IMR-90 (cell line): ENCODE measurements at regions not wholly inside any gene's neighbourhood (a gene's known extent, or its start where the extent isn't known, plus 50 kb on each side); places are given as distances from the start of the nearest gene placed in this dataset.

ENCODE experiments used
- ATAC-seq: fragments of 200-7000 bp; cut with Tn5 transposase; 2 replicates; pipeline ENCODE4 v1.9.1; 2020; ENCODE audit warnings: low read depth, mild to moderate bottlenecking, moderate library complexity
- BruUV-seq: library from RNA; stranded (reverse); fragments of 400-500 nt; replicated peaks from 2 replicates; lab custom pipeline; 2021; lab: Mats Ljungman, UMichigan
- CTCF ChIA-PET: fragments of 300-600 bp; formaldehyde crosslinking; extraction: SDS; loops from one replicate; lab custom pipeline; 2021; ENCODE audit warnings: antibody characterized with exemption; lab: Yijun Ruan, JAX
- POLR2A ChIA-PET: fragments of 300-600 bp; sonication (Branson Sonifier 250); formaldehyde crosslinking; loops from one replicate; lab custom pipeline; 2022; ENCODE audit warnings: antibody characterized with exemption; ENCODE audit not compliant: unreplicated experiment; lab: Charles Lee
- DNase-seq: peaks from one replicate; pipeline ENCODE4 v3.0.0; 2013
- H2AFZ ChIP-seq: replicated peaks from 2 replicates; pipeline ENCODE3; 2013; ENCODE audit warnings: low read length, mild to moderate bottlenecking; ENCODE audit not compliant: poor library complexity
- H2AK5ac ChIP-seq: 2 replicates; pipeline ENCODE4 v1.6.1; 2013; ENCODE audit warnings: low read depth, low read length, inconsistent platforms
- H2AK9ac ChIP-seq: replicated peaks from 2 replicates; pipeline ENCODE3; 2013; ENCODE audit warnings: mild to moderate bottlenecking, low read depth, low read length, moderate library complexity; ENCODE audit not compliant: poor library complexity
- H2BK120ac ChIP-seq: 2 replicates; pipeline ENCODE4 v1.6.1; 2013; ENCODE audit warnings: low read depth, low read length, inconsistent platforms
- H2BK15ac ChIP-seq: 3 replicates; pipeline ENCODE4 v1.6.1; 2013; ENCODE audit warnings: low read depth, low read length, inconsistent platforms
- H2BK20ac ChIP-seq: 2 replicates; pipeline ENCODE4 v1.6.1; 2013; ENCODE audit warnings: low read depth, mild to moderate bottlenecking, inconsistent platforms, low read length, moderate library complexity
- H2BK5ac ChIP-seq: 2 replicates; pipeline ENCODE4 v1.6.1; 2013; ENCODE audit warnings: mild to moderate bottlenecking, low read depth, low read length, inconsistent platforms; ENCODE audit not compliant: poor library complexity, severe bottlenecking
- H3K14ac ChIP-seq: replicated peaks from 2 replicates; pipeline ENCODE4 v1.6.1; 2013; ENCODE audit warnings: low read depth, low read length, inconsistent platforms
- H3K18ac ChIP-seq: 2 replicates; pipeline ENCODE4 v1.6.1; 2013; ENCODE audit warnings: low read depth, low read length, control low read depth
- H3K23ac ChIP-seq: 2 replicates; pipeline ENCODE4 v1.6.1; 2013; ENCODE audit warnings: low read depth, low read length, inconsistent platforms
- H3K27ac ChIP-seq: 2 replicates; pipeline ENCODE4 v1.5.1; 2013; ENCODE audit warnings: mild to moderate bottlenecking, control low read depth, low read length; ENCODE audit not compliant: insufficient read depth
- H3K27me3 ChIP-seq: 2 replicates; pipeline ENCODE4 v1.6.1; 2013; ENCODE audit warnings: low read length; ENCODE audit not compliant: control insufficient read depth, insufficient read depth
- H3K36me3 ChIP-seq: 2 replicates; pipeline ENCODE4 v1.6.1; 2013; ENCODE audit warnings: low read length, mixed read lengths; ENCODE audit not compliant: control insufficient read depth, insufficient read depth
- H3K4ac ChIP-seq: 2 replicates; pipeline ENCODE4 v1.6.1; 2013; ENCODE audit warnings: low read depth, low read length, inconsistent platforms
- H3K4me1 ChIP-seq: 2 replicates; pipeline ENCODE4 v1.6.1; 2013; ENCODE audit warnings: low read length, mixed read lengths; ENCODE audit not compliant: control insufficient read depth, insufficient read depth
- H3K4me2 ChIP-seq: 2 replicates; pipeline ENCODE4 v1.6.1; 2013; ENCODE audit warnings: low read depth, mild to moderate bottlenecking, control low read depth, low read length, moderate library complexity
- H3K4me3 ChIP-seq: 2 replicates; pipeline ENCODE4 v1.5.1; 2013; ENCODE audit warnings: low read depth, mild to moderate bottlenecking, control low read depth, low read length, moderate library complexity; ENCODE audit not compliant: insufficient read depth
- H3K56ac ChIP-seq: 2 replicates; pipeline ENCODE4 v1.6.1; 2013; ENCODE audit warnings: low read length, inconsistent platforms; ENCODE audit not compliant: insufficient read depth; ENCODE audit errors: extremely low read depth
- H3K79me1 ChIP-seq, 2 experiments: 2 replicates each; pipeline ENCODE4 v1.6.1; 2013; ENCODE audit warnings: low read length in 2 of 2, inconsistent platforms in 1 of 2, low read depth in 1 of 2
- H3K9ac ChIP-seq: 2 replicates; pipeline ENCODE4 v1.6.1; 2013; ENCODE audit warnings: low read depth, low read length, control low read depth
- H3K9me1 ChIP-seq: 2 replicates; pipeline ENCODE4 v1.6.1; 2013; ENCODE audit warnings: low read length, inconsistent platforms; ENCODE audit not compliant: insufficient read depth
- H3K9me3 ChIP-seq: 2 replicates; pipeline ENCODE4 v1.6.1; 2013; ENCODE audit warnings: low read length; ENCODE audit not compliant: control insufficient read depth, insufficient read depth
- H4K20me1 ChIP-seq: 2 replicates; pipeline ENCODE4 v1.6.1; 2013; ENCODE audit warnings: low read length, inconsistent platforms; ENCODE audit not compliant: insufficient read depth
- H4K5ac ChIP-seq: 2 replicates; pipeline ENCODE4 v1.6.1; 2013; ENCODE audit warnings: mild to moderate bottlenecking, low read depth, low read length, control low read depth
- H4K8ac ChIP-seq, 2 experiments: 2 replicates each; pipeline ENCODE4 v1.6.1; 2013; ENCODE audit warnings: low read depth in 2 of 2, low read length in 2 of 2, control low read depth in 1 of 2, inconsistent platforms in 1 of 2
- H4K91ac ChIP-seq: 2 replicates; pipeline ENCODE4 v1.6.1; 2013; ENCODE audit warnings: low read depth, low read length, inconsistent platforms; ENCODE audit not compliant: insufficient read depth
- CEBPB ChIP-seq: IDR thresholded peaks from 2 replicates; pipeline ENCODE4 v1.6.1; 2012; ENCODE audit warnings: low read depth, low read length, improper control_type of control experiment
- CHD1 ChIP-seq: IDR thresholded peaks from 2 replicates; pipeline ENCODE4 v1.6.1; 2012; ENCODE audit warnings: low read depth, low read length, improper control_type of control experiment
- WGBS, 2 experiments: methylation state at CpG; one replicate each; pipeline versions ENCODE4 v1.1.5 to v1.1.7; 2013; ENCODE audit warnings: missing lambda C conversion rate in 2 of 2; ENCODE audit not compliant: insufficient read length in 1 of 2; ENCODE audit errors: extremely low coverage in 2 of 2; 5-methylcytosine and 5-hydroxymethylcytosine counted together
- dilution Hi-C: fragments of 300-500 bp; cut with HindIII; formaldehyde crosslinking; loops from one replicate; pipeline ENCODE4 v1.14.3; 2018; ENCODE audit warnings: low sequenced_read_pairs; ENCODE audit not compliant: unreplicated experiment
- in situ Hi-C: fragments of 300-500 bp; cut with MboI; formaldehyde crosslinking; loops from 3 replicates; pipeline ENCODE4 v1.14.3; 2019; ENCODE audit warnings: low sequenced_read_pairs, inconsistent platforms, mixed read lengths
- intact Hi-C: fragments of 100-400 bp; cut with micrococcal nuclease; formaldehyde crosslinking; loops from 2 replicates; pipeline ENCODE4 v1.10.0; 2022

GRCh38 chr18:67677489-67677888 is 161.0 kb upstream of the DSEL start:
- POLR2A ChIA-PET, result no interaction called here
- DNase-seq (no peak), ATAC-seq (no peak)
- Histone ChIP-seq H3K4me1 (no peaks in the 10 kb centered on the region; the same call in 1 of the 2 replicates), H3K27ac (no peak overlapping the region), H3K14ac (no peak overlapping the region), H3K18ac (no peak overlapping the region), H2BK20ac (no peak overlapping the region), H2BK120ac (no peak overlapping the region), H3K4me2 (no peak overlapping the region), H2BK5ac (no peak overlapping the region), H3K27me3 (no peaks in the 10 kb centered on the region), H3K9me3 (no peaks in the 10 kb centered on the region), H3K4ac (no peak overlapping the region), H3K79me1 (no peaks in the 10 kb centered on the region), H3K9ac (no peak overlapping the region), H2AFZ (no peak overlapping the region), H3K9me1 (0 out of 2 replicates have a peak, but pooled peaks cover 3% of the 10 kb centered on the region), H4K91ac (no peak overlapping the region; the same call in 1 of the 2 replicates), H4K20me1 (no peaks in the 10 kb centered on the region), H3K4me3 (no peak overlapping the region), H4K8ac (no peak overlapping the region), H3K36me3 (no peaks in the 10 kb centered on the region), H3K56ac (no peak overlapping the region), H4K5ac (no peak overlapping the region), H2BK15ac (no peak overlapping the region), H2AK9ac (no peak overlapping the region), H2AK5ac (no peak overlapping the region), H3K23ac (no peak overlapping the region)
- WGBS, 2 experiments, result no CpG with 5 or more reads among the region's 3 CpGs
- intact Hi-C loops, result loop anchor here (10.0 kb wide), 1 partner anchor 187 kb away; no protein-coding TSS in a partner anchor
- in situ Hi-C loops, result no loop called here
- no TSS peak for BruUV-seq
- dilution Hi-C loops, result no loop called here
- TF ChIP-seq CHD1 (no peak), CEBPB (no peak)
- CTCF ChIA-PET, result no interaction called here
